Activated T-cell treated with anti-CD3 and anti-CD28 coated beads for 1 hour (primary cell): ENCODE measurements at regions not wholly inside any gene's neighbourhood (a gene's known extent, or its start where the extent isn't known, plus 50 kb on each side); places are given as distances from the start of the nearest gene placed in this dataset.
"Not testable (repeated sequence)": the region's sequence is repeated elsewhere in the genome, so short reads cannot be mapped to it uniquely, and the experiment has no call there.

ENCODE experiments used
- DNase-seq: peaks from one replicate; pipeline ENCODE4 v3.0.0-alpha.2; 2020; ENCODE audit warnings: low read depth

DNA sequence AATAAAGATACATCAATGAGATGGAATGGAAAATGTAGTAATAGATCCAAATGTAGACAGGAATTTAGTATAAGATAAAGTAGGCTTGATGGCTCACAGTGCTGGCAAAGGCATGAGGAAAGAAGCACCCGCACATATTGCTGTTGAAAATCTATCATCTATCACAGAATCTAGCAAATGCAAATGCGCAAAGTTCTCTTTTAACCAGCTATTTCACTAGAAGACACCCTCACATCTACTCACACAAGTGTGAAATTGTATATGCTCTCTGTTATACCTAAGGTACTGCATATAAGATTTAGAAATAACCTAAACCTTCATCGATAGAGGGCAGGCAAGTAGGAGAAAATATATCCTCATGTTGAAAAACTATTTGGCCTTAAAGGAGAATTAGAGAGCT, 756.7 kb upstream of the SEMA6D start:
- DNase-seq: no peak

DNA sequence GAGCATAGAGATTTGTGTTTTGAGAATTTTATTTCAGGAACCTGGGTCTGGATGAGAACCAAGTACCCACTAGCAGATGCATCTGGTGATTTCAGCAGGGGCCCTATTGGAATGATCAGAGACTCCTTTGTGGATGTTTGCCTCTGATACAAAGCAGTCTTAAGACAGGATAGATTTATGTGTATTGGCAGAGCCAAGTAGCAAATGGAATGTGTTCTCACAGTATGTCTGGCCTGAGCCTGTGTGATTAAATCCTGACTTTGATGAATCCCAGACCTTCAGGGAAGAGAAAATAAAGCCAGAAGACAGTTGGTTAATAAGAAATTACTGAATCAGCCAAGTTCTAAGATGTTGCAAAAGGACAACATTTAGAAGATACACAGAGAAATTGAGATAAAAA, 755.5 kb upstream of the SEMA6D start:
- DNase-seq: no peak

DNA sequence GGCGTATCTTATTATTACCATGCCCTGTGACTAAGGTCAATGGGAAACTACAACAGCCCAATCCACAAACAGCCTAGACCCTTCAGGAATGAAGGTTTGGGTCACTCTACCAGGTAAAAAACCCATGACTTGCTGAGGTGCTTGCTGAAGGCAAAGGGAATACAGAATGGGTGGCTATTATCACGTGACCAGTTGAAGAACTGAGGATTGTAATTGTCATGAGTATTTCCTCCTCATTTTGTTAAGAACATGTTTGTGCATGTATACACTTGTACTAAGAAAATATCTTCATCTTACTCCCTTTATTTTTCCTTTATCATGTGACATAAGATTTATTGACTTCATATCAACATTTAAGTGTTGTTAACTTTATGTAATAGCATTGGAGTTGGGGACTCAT, 729.2 kb upstream of the SEMA6D start:
- DNase-seq: not testable (repeated sequence)

DNA sequence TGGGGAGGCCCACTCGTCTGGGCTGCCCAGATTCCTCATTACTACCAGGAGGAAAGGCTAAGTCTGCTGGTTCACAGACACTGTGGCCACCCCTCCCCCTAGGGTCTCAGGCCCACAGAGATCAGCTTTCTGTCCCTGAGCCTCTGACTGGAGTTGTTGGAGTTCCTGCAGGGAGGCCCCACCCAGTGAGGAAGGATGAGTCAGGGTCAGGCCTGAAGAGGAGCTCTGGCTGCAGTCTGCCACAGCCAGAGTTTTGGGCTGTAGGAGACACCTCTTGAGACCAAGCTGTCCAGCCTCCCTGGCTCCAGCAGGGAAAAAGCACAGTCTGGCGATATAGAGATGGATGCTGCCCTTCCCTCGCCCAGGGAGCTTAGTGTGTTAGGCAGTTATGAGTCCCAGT, 720.9 kb upstream of the SEMA6D start:
- DNase-seq: no peak

DNA sequence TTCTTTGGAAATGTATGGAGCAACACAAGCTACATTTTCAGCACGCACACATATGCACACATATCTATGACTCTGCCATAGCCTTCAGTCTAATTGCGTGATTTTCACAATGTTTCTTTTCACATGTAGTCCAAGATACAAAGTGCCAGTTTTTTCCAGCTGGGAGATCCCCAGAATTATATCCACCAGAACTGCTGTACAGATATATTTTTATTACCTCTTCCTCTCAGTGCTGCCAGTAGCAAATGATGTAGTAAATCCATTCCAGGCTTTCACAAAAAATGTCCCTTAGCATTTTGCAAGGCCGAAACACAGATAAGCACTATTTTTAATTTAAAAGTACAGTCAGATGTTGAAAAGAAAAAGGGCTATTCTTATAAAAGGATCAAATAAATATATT, 719.8 kb upstream of the SEMA6D start:
- DNase-seq: no peak

DNA sequence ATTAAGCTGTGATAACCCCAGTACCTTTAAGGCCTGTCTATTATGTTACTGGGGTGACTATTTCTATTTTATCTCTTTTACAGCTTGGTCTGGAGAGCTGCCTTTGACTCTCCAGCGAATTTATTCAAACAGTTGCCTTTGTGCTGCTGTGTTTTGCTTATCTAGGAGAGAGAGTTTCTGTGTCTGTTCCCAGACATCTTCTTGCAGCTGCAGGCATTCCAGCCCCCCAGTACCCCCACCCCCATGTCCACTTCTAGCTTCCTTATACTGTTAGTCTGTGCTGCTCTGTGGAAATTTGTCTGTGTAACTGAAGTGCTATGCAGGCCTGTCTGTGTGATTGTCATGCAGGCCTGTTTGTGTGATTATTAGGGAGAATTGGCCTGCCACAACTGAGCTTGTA, 713.7 kb upstream of the SEMA6D start:
- DNase-seq: no peak

DNA sequence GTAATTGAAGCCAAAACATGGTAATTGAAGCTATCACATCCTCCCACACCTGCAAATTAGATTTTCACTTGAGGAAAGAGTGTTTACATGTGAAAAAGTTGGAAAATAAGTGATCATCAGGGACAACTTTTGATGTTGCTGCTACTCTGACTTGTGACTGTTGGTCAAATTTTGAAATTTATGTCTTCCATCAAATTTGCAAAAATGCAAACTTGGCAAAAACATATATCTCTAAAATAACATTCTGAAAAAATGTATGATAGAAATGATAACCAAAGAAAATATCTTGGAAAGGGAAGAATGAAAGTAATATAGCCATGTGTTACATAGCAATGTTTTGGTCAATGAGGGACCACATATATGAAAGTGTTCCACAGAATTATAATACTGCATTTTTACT, 703.9 kb upstream of the SEMA6D start:
- no peak for DNase-seq

DNA sequence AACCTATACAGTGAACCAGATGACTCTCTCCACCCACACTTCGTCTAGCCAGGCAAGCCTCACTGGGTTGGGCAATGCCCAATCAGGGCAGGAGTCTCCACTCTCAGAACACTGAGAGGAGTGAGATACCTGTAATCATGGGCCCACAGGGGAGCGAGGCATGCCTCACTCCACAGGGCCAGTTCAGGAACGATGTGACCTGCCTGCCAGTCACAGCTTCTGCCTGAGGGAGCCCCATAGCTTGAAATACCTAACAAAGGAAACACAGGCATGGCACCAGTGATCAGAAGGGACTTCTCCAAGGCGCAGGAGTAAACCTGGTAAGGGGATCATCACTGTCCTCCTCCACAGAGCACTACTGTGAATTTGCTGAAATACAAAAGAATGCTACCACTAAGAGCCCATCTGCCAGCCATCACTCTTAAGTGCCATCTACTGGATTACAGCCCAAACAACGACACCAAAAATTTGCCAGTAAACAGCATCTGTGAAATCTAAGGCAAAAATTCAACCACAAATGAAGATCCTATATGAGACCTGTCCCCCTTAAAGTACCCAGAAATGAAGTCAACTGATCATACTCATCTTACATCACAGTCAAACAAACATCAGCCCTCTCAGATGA, 689.9 kb upstream of the SEMA6D start:
- no peak for DNase-seq

DNA sequence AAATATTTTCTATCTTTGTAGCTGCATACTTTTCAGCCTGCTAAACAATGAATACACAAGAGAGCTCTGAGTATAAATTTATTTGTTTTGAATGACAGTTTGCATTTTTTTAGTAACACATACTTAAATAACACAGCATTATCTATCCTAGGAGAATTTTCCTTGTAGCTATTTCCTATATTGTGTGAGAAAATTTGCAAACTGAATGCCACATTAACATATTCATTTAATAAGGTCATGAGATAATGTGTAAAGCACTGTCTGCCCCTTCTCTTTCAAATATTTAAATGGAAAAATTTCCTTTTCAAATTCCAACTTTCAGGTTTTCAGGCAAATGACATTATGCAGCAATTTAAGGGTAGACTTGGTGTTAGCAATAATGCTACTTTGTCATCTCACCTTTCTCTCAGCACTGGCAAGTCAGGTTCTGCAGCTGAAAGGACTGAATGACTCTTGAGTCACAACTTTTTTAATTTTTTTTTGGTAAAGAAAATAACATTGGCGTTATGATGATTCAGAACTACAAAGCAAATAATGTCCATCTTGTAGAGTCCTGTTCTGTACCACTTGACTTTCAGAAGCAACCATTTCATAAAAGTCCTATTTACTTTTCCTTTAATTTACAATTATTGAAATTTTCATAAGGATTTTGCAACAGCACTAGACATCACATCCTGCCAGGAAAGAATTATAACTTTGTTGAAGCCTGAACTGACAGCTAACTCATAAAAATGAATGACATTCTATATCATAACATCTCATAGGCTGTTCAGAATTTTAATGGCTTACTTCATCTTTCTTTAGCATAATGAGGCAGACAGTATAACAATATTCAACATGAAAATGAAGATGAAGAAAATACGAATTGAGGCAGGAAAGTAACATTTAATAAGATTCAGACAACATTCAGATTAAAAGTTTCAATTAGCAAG, 681.6 kb upstream of the SEMA6D start:
- no peak for DNase-seq

DNA sequence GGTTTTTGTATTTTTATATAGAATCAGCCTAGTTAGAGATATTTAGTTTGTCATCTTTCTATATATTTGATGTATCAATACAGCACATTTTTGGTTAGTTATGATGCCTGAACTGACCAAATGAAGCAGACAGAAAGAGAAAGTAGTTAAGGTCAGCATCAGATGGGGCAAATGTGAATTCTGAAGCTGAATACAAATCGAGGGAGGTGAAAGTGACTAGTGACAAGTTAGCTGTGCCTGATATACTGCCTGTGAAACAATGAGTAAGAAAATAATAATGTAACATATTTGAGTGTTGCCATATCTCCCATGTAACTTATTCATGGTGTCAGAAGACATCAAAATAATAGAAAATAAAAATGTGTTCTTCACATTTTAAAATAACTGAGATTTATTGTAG, 680.3 kb upstream of the SEMA6D start:
- no peak for DNase-seq

DNA sequence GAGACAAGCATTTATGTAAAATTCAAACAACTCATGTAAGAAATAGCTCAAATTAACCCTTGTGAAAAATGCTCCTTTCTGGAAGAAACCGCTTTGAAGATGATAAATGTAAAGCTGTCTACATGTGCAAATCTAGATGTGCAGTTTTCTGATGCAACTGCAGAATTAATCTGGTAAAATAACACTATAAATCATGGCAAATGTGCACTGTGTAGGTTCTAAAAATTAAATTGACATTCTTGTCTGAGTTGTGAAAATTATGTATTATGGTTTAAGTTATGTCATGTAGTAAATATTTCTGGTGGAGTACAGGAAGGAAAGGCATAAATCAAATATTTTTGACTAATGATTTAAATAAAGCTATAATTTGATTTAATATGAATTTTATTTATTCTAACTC, 678.1 kb upstream of the SEMA6D start:
- no peak for DNase-seq

DNA sequence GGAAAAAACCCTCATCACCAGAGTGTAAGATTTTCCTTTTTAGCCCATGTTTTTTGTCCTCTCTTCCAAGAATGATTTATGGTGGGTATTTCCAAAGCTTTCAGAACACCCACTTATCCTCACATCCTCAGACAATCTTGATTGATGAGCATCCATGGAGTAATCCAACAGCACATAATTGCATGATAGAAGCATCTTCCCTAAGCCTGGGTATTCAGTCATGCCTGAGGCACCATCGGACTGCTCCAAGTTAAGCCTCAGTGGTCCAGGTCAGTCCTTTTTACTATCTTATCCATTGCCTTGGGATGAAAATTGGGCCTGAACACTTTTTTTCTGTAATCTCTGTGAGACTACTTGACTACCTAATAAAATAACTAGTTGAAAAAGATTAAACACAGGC, 676.0 kb upstream of the SEMA6D start:
- DNase-seq: no peak

DNA sequence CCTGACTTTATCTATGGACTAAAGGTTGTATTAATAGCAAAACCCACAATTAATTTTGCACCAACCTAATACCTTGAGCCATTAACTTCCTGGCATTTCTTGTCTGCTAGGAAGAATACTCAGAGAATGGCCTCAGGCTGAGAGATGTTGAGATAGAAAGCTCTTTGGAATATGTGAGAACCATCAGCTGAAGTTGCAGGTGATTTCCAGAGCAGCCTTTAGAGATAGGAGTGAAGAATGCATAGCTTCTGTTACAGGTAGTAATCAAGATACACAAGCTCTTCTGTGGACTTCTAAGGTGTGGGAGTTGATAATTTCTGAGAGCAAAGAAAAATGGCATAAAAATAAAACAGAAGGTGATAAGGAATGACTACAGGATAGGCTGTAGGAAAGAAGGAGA, 669.3 kb upstream of the SEMA6D start:
- not testable (repeated sequence) for DNase-seq

DNA sequence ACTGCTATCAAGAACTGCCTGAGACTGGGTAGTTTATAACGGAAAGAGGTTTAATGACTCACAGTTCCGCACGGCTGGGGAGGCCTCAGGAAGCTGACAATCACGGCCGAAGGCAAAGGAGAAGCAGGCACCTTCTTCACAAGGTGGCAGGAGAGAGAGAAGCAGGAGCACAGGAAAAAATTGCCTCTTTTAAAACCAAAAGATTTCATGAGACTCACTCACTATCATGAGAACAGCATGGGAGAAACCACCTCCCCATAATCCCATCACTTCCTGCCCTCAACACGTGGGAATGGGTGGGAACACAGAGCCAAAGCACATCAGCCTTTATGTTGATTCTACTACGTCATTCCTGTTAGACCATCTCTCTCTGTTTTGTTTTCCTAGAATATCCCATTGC, 650.9 kb upstream of the SEMA6D start:
- DNase-seq: no peak

DNA sequence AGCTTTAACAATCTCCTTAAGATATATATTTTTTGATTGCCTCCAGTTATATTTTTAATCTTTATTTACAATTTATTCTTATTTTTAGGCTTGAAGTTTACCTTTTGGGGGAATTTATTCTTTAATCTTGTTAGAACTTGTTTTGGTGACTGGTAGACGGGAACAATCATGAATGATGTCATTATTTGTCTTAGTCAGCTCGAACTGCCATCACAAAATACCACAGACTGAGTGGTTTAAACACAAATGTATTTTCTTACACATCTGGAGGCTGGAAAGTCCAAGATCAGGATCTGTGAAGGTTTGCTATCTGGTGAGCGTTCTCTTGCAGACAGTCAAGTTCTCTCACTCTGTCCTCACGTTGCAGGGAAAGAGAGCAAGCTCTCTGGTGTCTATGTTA, 639.5 kb upstream of the SEMA6D start:
- DNase-seq: not testable (repeated sequence)

DNA sequence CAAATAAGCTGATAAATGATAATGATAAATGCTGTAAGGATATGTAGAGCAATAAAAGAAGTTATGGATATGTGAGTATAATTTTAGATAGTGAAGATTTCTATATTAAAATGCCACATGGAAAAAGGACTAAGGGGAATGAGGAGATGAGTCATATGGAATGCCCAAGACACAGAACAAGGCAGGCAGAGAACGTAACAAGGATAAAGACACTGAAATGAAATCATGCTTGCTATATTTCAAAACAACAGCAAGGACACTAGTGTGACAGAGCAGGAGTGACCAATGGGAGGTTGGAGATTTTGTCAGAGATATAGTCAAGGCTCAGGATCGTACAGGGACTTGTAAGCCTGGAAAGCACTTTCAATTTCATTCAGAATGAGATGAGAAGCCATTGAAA, 621.5 kb upstream of the SEMA6D start:
- no peak for DNase-seq

DNA sequence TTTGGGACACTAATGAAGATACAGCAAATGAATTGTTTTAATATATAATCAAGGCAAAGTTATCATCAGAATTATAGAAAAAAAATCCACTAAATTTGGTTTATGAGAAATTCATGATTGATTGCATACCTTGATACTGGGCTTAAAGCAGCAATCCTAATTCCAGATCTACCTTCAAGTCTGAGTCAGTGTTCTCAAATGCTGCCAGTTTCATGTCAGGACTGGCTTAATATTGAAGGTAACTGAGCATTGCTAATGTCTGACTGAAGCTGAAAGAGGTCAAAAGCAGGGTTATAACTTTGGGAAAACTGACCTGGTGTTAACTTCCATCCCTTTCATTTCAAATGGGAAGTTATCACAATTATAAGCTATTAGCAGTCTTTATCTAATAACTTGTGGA, 618.8 kb upstream of the SEMA6D start:
- not testable (repeated sequence) for DNase-seq

DNA sequence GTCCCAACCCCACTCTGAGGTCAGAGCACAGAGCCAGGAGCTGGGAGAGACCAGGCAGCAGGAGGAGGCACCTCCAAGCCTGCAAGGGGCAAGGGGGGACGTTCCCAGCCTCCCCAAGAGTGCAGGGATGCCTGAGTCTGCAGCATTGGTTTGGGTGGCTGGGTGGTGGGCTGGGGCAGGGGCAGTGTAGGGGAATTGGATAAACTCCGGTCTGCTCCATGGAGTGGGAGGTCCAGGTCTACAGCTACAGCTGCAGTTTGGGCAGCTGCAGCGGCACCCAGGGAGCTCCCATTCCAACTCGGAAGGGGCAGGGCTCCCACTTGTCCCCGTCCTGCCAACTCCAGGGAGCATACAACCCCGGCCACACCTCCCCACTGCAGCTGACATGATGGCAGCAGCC, 617.5 kb upstream of the SEMA6D start:
- not testable (repeated sequence) for DNase-seq

DNA sequence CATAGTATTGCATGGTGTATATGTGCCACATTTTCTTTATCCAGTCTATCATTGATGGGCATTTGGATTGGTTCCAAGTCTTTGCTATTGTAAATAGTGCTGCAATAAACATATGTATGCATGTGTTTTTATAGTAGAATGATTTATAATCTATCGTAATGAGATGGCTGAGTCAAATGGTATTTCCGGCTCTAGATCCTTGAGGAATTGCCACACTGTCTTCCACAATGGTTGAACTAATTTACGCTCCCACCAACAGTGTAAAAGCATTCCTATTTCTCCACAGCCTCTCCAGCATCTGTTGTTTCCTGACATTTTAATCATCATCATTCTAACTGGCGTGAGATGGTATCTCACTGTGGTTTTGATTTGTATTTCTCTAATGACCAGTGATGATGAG, 608.5 kb upstream of the SEMA6D start:
- not testable (repeated sequence) for DNase-seq

DNA sequence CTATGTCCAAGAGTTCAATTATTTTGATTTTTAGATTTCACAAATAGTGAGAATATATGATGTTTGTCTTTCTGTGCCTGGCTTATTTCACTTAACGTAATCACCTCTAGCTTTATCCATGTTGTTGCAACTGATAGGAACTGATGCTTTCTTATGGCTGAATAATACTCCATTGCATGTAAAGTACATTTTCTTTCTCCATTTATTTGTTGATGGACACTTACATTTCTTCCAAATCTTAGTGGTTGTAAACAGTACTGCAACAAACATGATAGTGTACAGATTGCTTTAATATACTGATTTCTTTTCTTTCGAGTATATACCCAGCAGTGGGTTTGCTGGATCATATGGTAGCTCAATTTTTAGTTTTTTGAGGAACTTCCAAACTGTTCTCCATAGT, 600.6 kb upstream of the SEMA6D start:
- no peak for DNase-seq

DNA sequence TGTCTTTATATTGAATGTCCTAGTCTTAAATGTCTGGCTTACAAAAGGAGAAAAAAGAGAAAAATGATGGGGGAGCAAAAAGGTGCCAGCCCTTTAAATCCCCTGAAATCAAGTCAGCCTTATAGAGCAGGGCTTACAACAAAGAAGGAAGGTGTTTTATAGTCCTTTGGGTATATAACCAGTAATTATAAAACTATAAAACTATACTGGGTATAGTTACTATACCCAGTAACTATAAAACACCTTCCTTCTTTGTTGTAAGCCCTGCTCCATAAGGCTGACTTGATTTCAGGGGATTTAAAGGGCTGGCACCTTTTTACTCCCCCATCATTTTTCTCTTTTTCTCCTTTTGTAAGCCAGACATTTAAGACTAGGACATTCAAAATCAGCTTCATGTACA, 598.0 kb upstream of the SEMA6D start:
- no peak for DNase-seq

DNA sequence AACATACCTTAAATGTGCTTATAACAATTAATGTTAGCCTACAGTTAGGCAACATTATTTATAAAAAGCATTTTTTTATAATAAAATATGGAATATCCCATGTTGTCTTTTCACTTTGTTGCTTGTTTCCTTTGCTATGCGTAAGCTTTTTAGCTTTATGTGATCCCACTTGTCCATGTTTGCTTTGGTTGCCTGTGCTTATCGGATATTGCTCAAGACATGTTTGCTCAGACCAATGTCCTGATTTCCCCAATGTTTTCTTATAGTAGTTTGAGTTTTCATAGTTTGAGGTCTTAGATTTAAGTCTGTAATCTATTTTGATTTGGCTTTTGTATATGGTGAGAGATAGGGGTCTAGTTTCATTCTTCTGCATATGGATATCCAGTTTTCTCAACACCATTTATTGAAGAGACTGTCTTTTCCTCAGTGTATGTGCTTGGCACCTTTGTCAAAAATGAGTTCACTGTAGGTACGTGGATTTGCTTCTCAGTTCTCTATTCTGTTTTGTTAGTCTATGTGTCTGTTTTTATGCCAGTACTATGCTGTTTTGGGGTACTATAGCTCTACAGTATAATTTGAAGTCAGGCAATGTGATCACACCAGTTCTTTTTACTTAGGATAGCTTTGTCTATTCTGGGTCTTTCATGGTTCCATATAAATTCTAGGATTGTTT, 592.7 kb upstream of the SEMA6D start:
- no peak for DNase-seq

DNA sequence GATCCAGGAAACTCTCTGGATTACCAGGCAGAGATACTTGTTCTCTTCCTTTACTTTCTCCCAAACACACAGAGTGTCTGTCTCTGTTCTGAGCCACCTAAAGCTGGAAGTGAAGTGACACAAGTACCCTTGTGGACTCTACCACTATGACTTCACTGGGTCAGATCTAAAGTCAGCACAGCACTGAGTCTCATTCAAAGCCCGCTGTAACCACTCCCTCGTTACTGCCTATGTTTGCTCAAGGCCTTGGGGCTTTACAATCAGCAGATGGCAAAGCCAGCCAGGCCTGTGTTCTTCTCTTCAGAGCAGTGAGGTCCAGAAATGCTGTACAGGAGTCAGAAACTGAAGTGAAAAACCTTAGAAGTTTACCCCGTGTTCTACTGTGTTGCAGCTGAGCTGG, 588.3 kb upstream of the SEMA6D start:
- no peak for DNase-seq
